ENCODE measurements at regions not wholly inside any gene's neighbourhood (a gene's known extent, or its start where the extent isn't known, plus 50 kb on each side); places are given as distances from the start of the nearest gene placed in this dataset.

DNA sequence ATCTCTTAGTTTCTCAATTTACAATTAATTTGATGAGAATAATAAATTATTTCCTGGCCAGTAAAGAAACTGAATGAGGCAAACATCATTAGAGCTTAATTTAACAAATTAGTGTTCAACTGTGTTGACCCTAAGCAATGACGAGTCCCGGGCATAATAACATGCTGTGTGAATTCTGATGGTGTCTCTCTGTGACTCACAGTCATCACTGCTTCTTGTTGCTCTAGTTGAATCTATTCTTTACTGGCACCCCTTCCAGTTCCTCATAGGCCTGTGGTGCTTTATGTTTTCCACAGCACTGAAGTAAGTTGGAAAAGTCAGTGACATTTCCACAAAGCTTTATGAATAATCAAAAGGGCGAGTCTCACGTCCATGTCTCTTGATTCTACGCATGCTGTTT is 57.7 kb upstream of the SLC7A11 start:
- TF ChIP-seq CTCF (IDR thresholded peaks at IDR 0.05 in 8 of 11, conservative IDR thresholded peaks at IDR 0.05 in 3 of 11): no peak
- no peak for TF ChIP-seq POLR2A (IDR thresholded peaks at IDR 0.05)
